GM12878 (cell line): ENCODE measurements at regions not wholly inside any gene's neighbourhood (a gene's known extent, or its start where the extent isn't known, plus 50 kb on each side); places are given as distances from the start of the nearest gene placed in this dataset.
"Not testable (repeated sequence)": the region's sequence is repeated elsewhere in the genome, so short reads cannot be mapped to it uniquely, and the experiment has no call there.

Experiments
- ATAC-seq: fragments of 200-7000 bp; cut with Tn5 transposase; 3 replicates; pipeline ENCODE4 v1.9.1; 2020; ENCODE audit warnings: mild to moderate bottlenecking, moderate library complexity
- BruUV-seq: library from RNA; stranded (reverse); fragments of 400-500 nt; replicated peaks from 2 replicates; lab custom pipeline; 2021; lab: Mats Ljungman, UMichigan
- CTCF ChIA-PET: fragments of 300-600 bp; sonication (Branson Sonifier 250); formaldehyde crosslinking; extraction: SDS; loops from one replicate; lab custom pipeline; 2021; ENCODE audit warnings: inconsistent platforms; lab: Yijun Ruan, JAX
- POLR2A ChIA-PET: fragments of 350-600 bp; formaldehyde crosslinking; extraction: SDS; loops from one replicate; lab custom pipeline; 2021; ENCODE audit warnings: inconsistent platforms; lab: Charles Lee
- RAD21 ChIA-PET: fragments of 300-600 bp; sonication (Branson Sonifier 250); formaldehyde crosslinking; loops from one replicate; lab custom pipeline; 2023; ENCODE audit warnings: antibody characterized with exemption; ENCODE audit not compliant: unreplicated experiment; lab: Charles Lee
- SMC1A ChIA-PET: fragments of 300-600 bp; sonication (Branson Sonifier 250); formaldehyde crosslinking; loops from one replicate; lab custom pipeline; 2023; ENCODE audit not compliant: unreplicated experiment, uncharacterized antibody; lab: Charles Lee
- DNase-seq: peaks from one replicate; pipeline ENCODE4 v3.0.0-alpha.2; 2011; ENCODE audit warnings: low read depth, low spot score
- FAIRE-seq: peaks from 3 replicates; lab custom pipeline; 2011; peaks lifted over from hg19 to GRCh38; lab: Jason Lieb, UNC
- H2AFZ ChIP-seq: 2 replicates; pipeline ENCODE4 v1.6.0; 2011; ENCODE audit warnings: low read depth, low read length, control low read depth; ENCODE audit not compliant: control insufficient read depth
- H3K27ac ChIP-seq: 2 replicates; pipeline ENCODE4 v1.5.1; 2011; ENCODE audit warnings: control low read depth; ENCODE audit not compliant: control insufficient read depth, insufficient read depth
- H3K27me3 ChIP-seq, 2 experiments: replicated peaks in 1 of 2; 2 replicates each; pipeline versions ENCODE4 v1.6.0 to v1.6.1; 2011; ENCODE audit warnings: low read length in 1 of 2; ENCODE audit not compliant: control insufficient read depth in 2 of 2, insufficient read depth in 2 of 2
- H3K36me3 ChIP-seq, 2 experiments: 2 replicates each; pipeline ENCODE4 v1.5.1; 2011; ENCODE audit warnings: low read length in 1 of 2; ENCODE audit not compliant: control insufficient read depth in 2 of 2, insufficient read depth in 2 of 2
- H3K4me1 ChIP-seq: 2 replicates; pipeline ENCODE4 v1.6.1; 2011; ENCODE audit warnings: mild to moderate bottlenecking, low read length, moderate library complexity, mixed read lengths; ENCODE audit not compliant: control insufficient read depth, insufficient read depth
- H3K4me2 ChIP-seq: 2 replicates; pipeline ENCODE4 v1.6.0; 2011; ENCODE audit warnings: control low read depth; ENCODE audit not compliant: control insufficient read depth, insufficient read depth
- H3K4me3 ChIP-seq: fragments of 200-600 bp; sonication (generic); 2 replicates; pipeline ENCODE4 v1.5.1; 2016
- H3K79me2 ChIP-seq: 2 replicates; pipeline ENCODE4 v1.6.0; 2011; ENCODE audit warnings: low read length; ENCODE audit not compliant: control insufficient read depth, insufficient read depth
- H3K9ac ChIP-seq: 2 replicates; pipeline ENCODE4 v1.8.0; 2011; ENCODE audit warnings: low read length, control low read depth, mixed read lengths; ENCODE audit not compliant: control insufficient read depth, insufficient read depth
- H3K9me3 ChIP-seq: replicated peaks from 3 replicates; pipeline ENCODE4 v1.5.1; 2011; ENCODE audit warnings: mild to moderate bottlenecking, low read length; ENCODE audit not compliant: control insufficient read depth, insufficient read depth
- H4K20me1 ChIP-seq: 2 replicates; pipeline ENCODE4 v1.6.0; 2011; ENCODE audit not compliant: control insufficient read depth, insufficient read depth
- WGBS: methylation state at CpG from one replicate; pipeline ENCODE4 v1.1.6; 2016; ENCODE audit warnings: low lambda C conversion rate; ENCODE audit not compliant: insufficient replicate concordance, insufficient coverage; ENCODE audit errors: missing lambda C conversion rate; 5-methylcytosine and 5-hydroxymethylcytosine counted together
- in situ Hi-C: fragments of 300-500 bp; cut with MboI; formaldehyde crosslinking; loops from 9 replicates; pipeline ENCODE4 v1.14.3; 2018; ENCODE audit warnings: mixed read lengths
- intact Hi-C: fragments of 100-400 bp; cut with micrococcal nuclease; formaldehyde crosslinking; loops from one replicate; pipeline ENCODE4 v1.14.2; 2022; ENCODE audit not compliant: unreplicated experiment

DNA sequence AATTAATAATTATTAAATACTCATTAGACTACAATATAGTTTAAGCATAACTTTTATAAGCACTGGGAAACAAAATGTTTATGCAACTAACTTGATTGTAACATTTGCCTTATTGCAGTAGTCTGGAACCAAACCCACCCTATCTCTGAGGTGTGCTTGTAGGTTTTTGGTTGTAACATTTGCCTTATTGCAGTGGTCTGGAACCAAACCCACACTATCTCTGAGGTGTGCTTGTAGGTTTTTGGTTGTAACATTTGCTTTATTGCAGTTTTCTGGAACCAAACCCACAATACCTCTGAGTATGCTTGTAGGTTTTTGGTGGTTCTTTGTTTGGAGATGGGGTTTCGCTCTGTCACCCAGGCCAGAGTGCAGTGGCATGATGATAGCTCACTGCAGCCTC is 1376.4 kb upstream of the DEFB115 start:
- H3K27ac ChIP-seq, SMC1A ChIA-PET, H4K20me1 ChIP-seq, BruUV-seq, RAD21 ChIA-PET, H3K36me3 ChIP-seq, H3K4me1 ChIP-seq, H3K27me3 ChIP-seq, H3K4me2 ChIP-seq, H3K9me3 ChIP-seq, CTCF ChIA-PET, ATAC-seq, FAIRE-seq, POLR2A ChIA-PET, H3K9ac ChIP-seq, H3K4me3 ChIP-seq, H3K79me2 ChIP-seq, H2AFZ ChIP-seq, intact Hi-C loops, DNase-seq: not testable (repeated sequence)
- WGBS = 31% methylated on average over 1 of the region's 1 CpG
- in situ Hi-C loops = loop anchor here (25.0 kb wide), 1 partner anchor 669 kb away; no protein-coding TSS in a partner anchor

DNA sequence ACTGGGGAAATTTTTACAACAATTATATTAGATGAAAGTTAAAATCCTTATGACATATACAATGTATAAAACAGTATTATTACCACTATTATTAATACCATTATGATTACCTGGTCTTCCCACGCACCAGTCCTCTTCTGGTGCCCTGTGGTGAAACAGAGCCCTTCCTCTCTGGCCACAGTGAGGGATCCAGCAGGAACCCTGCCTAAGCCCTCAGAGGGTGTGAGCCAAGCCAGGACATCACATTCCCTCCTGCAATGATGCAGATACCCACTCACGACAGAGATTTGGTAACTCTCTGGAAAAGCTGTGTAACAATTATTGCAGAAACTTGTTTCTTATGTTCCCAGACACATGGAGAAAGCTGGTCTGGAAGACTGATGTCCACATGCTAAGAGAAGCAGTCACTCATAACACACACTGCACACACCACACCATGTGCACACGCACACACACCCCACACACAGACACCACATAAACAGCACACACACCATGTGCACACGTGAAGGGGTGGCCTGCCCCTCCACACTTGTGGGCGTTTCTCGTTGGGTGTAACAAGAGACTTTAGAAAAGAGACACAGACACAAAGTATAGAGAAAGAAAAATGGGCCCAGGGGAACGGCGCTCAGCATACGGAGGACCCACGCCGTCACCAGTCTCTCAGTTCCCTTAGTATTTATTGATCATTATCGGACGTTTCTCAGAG is 1373.8 kb upstream of the DEFB115 start:
- H3K36me3 ChIP-seq, H3K27me3 ChIP-seq, H3K9me3 ChIP-seq, SMC1A ChIA-PET, H2AFZ ChIP-seq, CTCF ChIA-PET, RAD21 ChIA-PET, H3K4me2 ChIP-seq, FAIRE-seq, BruUV-seq, intact Hi-C loops, H3K79me2 ChIP-seq, ATAC-seq, H3K27ac ChIP-seq, POLR2A ChIA-PET, DNase-seq, H4K20me1 ChIP-seq, H3K4me3 ChIP-seq, H3K9ac ChIP-seq, H3K4me1 ChIP-seq: not testable (repeated sequence)
- in situ Hi-C loops = loop anchor here (25.0 kb wide), 1 partner anchor 671 kb away; no protein-coding TSS in a partner anchor
- 44% methylated on average over 13 of the region's 13 CpGs for WGBS

DNA sequence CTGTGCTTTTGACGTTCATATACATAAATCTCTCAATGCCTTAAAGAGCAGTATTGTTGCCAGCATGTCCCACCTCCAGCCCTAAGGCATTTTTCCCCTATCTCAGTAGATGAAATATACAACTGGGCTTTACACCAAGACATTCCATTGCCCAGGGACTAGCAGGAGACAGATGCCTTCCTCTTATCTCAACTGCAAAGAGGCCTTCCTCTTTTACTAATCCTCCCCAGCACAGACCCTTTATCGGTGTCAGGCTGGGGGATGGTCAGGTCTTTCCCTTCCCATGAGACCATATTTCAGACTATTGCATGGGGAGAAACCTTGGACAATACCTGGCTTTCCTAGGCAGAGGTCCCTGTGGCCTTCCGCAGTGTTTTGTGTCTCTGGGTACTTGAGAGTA is 1373.1 kb upstream of the DEFB115 start:
- H3K27ac ChIP-seq, BruUV-seq, ATAC-seq, intact Hi-C loops, H3K36me3 ChIP-seq, H3K9me3 ChIP-seq, DNase-seq, H3K4me3 ChIP-seq, H3K4me2 ChIP-seq, H2AFZ ChIP-seq, H4K20me1 ChIP-seq, CTCF ChIA-PET, SMC1A ChIA-PET, H3K4me1 ChIP-seq, H3K9ac ChIP-seq, RAD21 ChIA-PET, H3K27me3 ChIP-seq, FAIRE-seq, POLR2A ChIA-PET, H3K79me2 ChIP-seq: not testable (repeated sequence)
- in situ Hi-C loops = loop anchor here (25.0 kb wide), 1 partner anchor 672 kb away; no protein-coding TSS in a partner anchor
- 56% methylated on average over 3 of the region's 3 CpGs for WGBS
